Activated naive CD8-positive, alpha-beta T cell treated with anti-CD3 and anti-CD28 coated beads, Interleukin-2, amount 10 ng/mL, durations not matched to agents 7 days and 5 days (primary cell): ENCODE measurements at regions not wholly inside any gene's neighbourhood (a gene's known extent, or its start where the extent isn't known, plus 50 kb on each side); places are given as distances from the start of the nearest gene placed in this dataset.

Experiments
- ATAC-seq: fragments of 150-1000 bp; cut with Tn5 transposase; one replicate; pipeline ENCODE4 v1.10.0; 2021; ENCODE audit warnings: low read depth, moderate library complexity
- POLR2A ChIA-PET: fragments of 350-600 bp; sonication (Branson Sonifier 250); formaldehyde crosslinking; loops from one replicate; lab custom pipeline; 2021; ENCODE audit warnings: antibody characterized with exemption; lab: Charles Lee
- DNase-seq: peaks from one replicate; pipeline ENCODE4 v3.0.0; 2021
- H3K27ac Mint-ChIP-seq: one replicate; pipeline ENCODE4 v1.8.0; 2022; ENCODE audit warnings: mild to moderate bottlenecking, mixed read lengths
- H3K27me3 Mint-ChIP-seq: one replicate; pipeline ENCODE4 v1.8.0; 2022; ENCODE audit warnings: mild to moderate bottlenecking, moderate library complexity, mixed read lengths
- H3K36me3 Mint-ChIP-seq: one replicate; pipeline ENCODE4 v1.8.0; 2021; ENCODE audit warnings: mild to moderate bottlenecking, mixed read lengths
- H3K4me1 Mint-ChIP-seq: one replicate; pipeline ENCODE4 v1.8.0; 2021; ENCODE audit warnings: mixed read lengths
- H3K4me3 Mint-ChIP-seq: one replicate; pipeline ENCODE4 v1.8.0; 2022; ENCODE audit warnings: mild to moderate bottlenecking, moderate library complexity, mixed read lengths
- H3K9me3 Mint-ChIP-seq: one replicate; pipeline ENCODE4 v1.8.0; 2021; ENCODE audit warnings: mixed read lengths

DNA sequence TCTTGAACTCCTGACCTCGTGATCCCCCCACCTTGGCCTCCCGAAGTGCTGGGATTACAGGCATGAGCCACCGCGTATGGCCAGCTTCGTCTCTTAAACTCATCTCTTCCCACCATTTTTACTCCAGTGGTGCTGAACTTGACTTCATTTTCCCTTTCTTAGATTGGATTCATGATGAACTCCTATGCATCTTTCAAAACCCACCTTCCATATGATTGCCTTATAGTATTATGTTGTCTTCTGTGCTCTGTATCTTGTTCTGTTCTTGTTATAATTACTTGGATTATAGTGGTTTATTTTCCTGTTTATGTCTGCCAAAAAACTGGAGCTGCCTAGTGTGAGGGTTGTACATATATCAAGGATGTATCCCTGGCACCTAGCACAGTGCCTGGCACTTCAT is 110.8 kb upstream of the GADD45A start:
- POLR2A ChIA-PET = no interaction called here
- Mint-ChIP-seq H3K27ac (no peak overlapping the region), H3K4me1 (peaks cover 2% of the 10 kb centered on the region), H3K36me3 (no peaks in the 10 kb centered on the region), H3K4me3 (no peak overlapping the region), H3K9me3 (no peaks in the 10 kb centered on the region), H3K27me3 (peaks cover 2% of the 10 kb centered on the region)
- DNase-seq (no peak), ATAC-seq (no peak)

DNA sequence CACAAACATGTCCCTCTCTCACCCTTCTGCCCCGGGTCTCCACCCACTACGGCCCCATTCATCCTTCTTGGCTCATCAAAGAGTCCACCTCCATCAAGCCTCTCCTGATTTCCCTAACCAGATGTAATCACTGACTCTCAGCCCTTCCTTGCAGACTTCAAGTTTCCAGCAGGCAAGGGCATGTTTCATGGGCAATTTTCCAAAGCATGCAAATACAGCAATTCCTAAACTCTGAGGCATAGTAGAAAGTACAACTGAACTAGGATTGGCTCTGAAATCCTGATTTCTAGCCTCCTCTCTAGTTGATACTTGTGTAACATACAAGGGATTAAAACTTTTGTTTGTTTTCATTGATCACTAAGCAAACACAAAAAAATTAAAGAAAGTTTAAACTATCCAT is 109.1 kb upstream of the GADD45A start:
- DNase-seq (no peak), ATAC-seq (no peak)
- no peak overlapping the region for H3K27ac Mint-ChIP-seq
- POLR2A ChIA-PET = no interaction called here
- peaks cover 2% of the 10 kb centered on the region for H3K4me1 Mint-ChIP-seq
- no peaks in the 10 kb centered on the region for H3K36me3 Mint-ChIP-seq
- H3K4me3 Mint-ChIP-seq = no peak overlapping the region
- no peaks in the 10 kb centered on the region for H3K9me3 Mint-ChIP-seq
- H3K27me3 Mint-ChIP-seq = peaks cover 4% of the 10 kb centered on the region

GRCh38 chr1:67576474-67576873 is 108.5 kb upstream of the GADD45A start:
- H3K27ac Mint-ChIP-seq = no peak overlapping the region
- H3K4me3 Mint-ChIP-seq = no peak overlapping the region
- peaks cover 2% of the 10 kb centered on the region for H3K4me1 Mint-ChIP-seq
- POLR2A ChIA-PET = no interaction called here
- no peaks in the 10 kb centered on the region for H3K36me3 Mint-ChIP-seq
- DNase-seq = no peak
- H3K27me3 Mint-ChIP-seq = peaks cover 4% of the 10 kb centered on the region
- no peak for ATAC-seq
- no peaks in the 10 kb centered on the region for H3K9me3 Mint-ChIP-seq

- no peak overlapping the region for H3K27ac Mint-ChIP-seq
- DNase-seq (no peak), ATAC-seq (no peak)
- peaks cover 4% of the 10 kb centered on the region for H3K27me3 Mint-ChIP-seq
- POLR2A ChIA-PET = no interaction called here
- H3K9me3 Mint-ChIP-seq = no peaks in the 10 kb centered on the region
- H3K4me3 Mint-ChIP-seq = no peak overlapping the region
- peaks cover 2% of the 10 kb centered on the region for H3K4me1 Mint-ChIP-seq
- no peaks in the 10 kb centered on the region for H3K36me3 Mint-ChIP-seq
Observed at GRCh38 chr1:67577646-67578045, 107.4 kb upstream of the GADD45A start.

DNA sequence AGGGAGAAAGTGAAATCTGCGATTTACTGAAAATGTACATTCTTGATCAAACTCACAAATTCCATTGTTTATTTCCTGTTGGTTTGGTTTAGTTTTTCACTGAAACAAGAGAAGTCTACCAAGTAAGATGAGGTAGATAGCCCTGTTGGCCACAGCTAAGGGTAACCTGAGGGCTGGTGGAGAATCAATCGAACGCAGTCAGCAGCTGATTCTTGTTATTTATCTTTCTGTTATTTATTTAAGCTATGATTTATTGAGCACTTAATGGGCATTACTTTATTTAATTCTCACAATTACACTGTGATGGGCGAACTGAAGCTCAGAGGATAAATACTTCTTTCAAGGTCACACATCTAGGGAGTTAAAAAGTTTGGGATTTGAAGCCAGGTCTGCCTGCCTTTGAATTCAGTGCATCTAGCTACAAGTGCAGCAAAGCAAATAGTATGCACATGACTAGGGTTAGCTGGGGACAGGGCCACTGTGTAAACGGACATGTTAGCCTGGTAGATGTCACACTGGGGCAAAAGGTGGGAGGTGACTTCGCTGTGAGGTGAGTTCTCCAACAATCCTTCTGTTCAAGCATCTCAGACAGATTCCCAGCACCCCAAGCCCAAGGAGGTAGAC is 106.5 kb upstream of the GADD45A start:
- Mint-ChIP-seq H3K9me3 (no peaks in the 10 kb centered on the region), H3K36me3 (no peaks in the 10 kb centered on the region), H3K4me1 (peaks cover 10% of the 10 kb centered on the region), H3K27me3 (peaks cover 4% of the 10 kb centered on the region), H3K27ac (no peak overlapping the region), H3K4me3 (no peak overlapping the region)
- POLR2A ChIA-PET = interaction anchor here (0.6 kb wide), 1 partner anchor 240 kb away, joined by 3 read pairs; no protein-coding TSS in a partner anchor
- DNase-seq (no peak), ATAC-seq (no peak)

- Mint-ChIP-seq H3K9me3 (no peaks in the 10 kb centered on the region), H3K36me3 (no peaks in the 10 kb centered on the region), H3K27me3 (peaks cover 2% of the 10 kb centered on the region), H3K27ac (no peak overlapping the region), H3K4me1 (peaks cover 14% of the 10 kb centered on the region), H3K4me3 (no peak overlapping the region)
- DNase-seq (no peak), ATAC-seq (no peak)
- POLR2A ChIA-PET = no interaction called here
Observed at GRCh38 chr1:67579623-67580394, 105.2 kb upstream of the GADD45A start.

DNA sequence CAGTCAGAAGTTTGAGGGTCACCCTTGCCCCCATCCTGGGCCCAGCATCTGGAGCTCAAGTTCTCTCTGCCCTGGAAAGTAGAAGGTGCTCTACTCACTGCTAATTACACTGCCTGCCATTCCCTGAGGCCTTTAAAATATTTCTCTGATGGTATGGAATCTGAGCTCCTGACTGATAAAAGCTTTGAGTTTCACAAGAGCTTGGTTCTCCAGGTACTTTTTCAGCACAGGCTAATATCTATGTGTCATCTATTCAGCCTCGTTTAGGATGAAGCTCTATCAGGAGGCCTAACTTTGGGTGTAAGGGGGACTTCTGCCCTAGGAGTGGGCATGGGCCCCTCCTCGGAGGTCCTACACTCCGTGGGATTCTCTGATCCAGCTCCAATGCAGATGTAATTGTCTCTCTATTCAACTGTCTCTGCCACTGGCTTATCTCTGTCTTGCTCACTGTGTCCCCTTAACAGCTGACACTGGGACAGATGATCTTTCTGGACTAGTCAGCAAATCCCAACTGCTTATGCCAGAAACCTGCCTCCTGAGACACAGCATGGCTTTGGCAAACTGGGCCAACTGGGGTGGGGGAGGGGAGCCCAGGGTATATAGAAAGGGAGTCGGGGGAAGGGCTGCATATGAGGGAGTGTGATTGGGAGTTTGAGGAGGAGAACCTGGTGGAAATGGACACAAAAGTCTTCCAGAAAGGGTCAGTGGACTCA is 104.2 kb upstream of the GADD45A start:
- no peak overlapping the region for H3K4me3 Mint-ChIP-seq
- ATAC-seq (no peak), DNase-seq (no peak)
- no peak overlapping the region for H3K27ac Mint-ChIP-seq
- H3K4me1 Mint-ChIP-seq = peaks cover 14% of the 10 kb centered on the region
- H3K27me3 Mint-ChIP-seq = peaks cover 2% of the 10 kb centered on the region
- H3K9me3 Mint-ChIP-seq = no peaks in the 10 kb centered on the region
- H3K36me3 Mint-ChIP-seq = no peaks in the 10 kb centered on the region
- POLR2A ChIA-PET = no interaction called here

DNA sequence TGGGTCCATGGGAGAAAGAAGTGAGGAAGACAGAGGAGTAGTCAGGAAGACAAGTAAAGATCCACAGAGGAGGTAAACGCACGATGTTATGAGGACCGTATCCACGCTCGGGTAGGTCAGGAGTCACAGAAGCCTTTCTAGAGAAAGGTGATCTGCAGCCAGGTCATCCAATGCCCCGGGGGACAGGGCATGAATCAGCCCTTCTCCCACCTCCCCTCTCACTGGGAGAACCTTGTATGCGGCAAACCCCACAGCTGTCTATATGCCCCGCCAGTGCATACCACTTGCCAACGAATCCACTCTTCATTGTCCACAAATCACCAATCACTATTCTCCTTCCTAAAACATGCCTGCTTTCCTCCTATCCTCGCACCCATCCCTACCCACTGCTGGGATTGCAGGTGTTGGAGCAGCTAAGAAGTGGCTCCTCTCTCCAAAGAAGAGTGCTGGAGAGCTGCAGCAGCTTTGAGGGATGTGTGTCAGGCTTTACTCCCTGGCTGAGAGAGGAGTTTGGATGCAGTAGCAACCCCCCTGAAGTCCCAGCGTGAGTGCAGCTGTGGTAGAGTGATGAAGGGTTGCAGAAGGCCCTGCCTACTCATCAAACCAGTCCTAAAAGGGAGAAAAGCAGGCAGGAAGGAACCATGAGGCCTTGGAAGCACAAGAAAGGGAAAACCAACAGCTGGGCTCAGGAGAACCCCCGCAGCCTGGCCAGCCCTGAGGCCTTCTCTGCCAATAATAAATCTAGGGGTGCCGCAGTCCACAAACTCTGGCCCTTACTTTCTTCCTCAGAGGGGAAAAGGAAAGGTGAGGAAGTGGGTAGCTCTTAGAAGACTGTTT is 102.2 kb upstream of the GADD45A start:
- Mint-ChIP-seq H3K36me3 (no peaks in the 10 kb centered on the region), H3K27ac (peak overlapping the region; percentile 32), H3K27me3 (peaks cover 2% of the 10 kb centered on the region), H3K4me1 (peaks cover 14% of the 10 kb centered on the region), H3K4me3 (no peak overlapping the region), H3K9me3 (no peaks in the 10 kb centered on the region)
- DNase-seq = no peak
- POLR2A ChIA-PET = no interaction called here
- peak; percentile 33 for ATAC-seq

DNA sequence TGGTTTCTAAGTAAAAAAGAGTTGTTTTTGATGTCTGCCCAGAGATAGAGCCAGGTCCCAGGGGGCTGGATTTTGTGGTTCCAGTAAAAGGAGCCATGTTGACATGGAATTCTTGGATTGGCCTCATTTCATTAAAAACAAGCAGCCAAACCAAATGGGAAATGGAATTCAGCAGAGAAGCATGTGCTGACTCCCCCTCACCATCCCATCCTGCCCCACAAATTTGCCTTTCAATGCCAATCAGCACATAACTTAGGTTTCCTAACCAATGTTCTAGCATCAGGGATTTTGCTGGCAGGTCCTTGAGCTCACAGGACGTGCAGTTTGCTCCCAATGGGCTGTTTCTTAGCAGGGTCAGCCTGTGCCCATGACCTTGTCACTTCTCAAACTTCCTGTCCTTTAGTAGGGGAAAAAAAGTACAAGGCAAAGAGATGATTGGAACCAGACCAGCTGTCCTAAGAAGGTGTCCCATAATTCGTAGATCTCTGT is 101.5 kb upstream of the GADD45A start:
- Mint-ChIP-seq H3K4me3 (no peak overlapping the region), H3K36me3 (no peaks in the 10 kb centered on the region), H3K27ac (no peak overlapping the region), H3K27me3 (peaks cover 4% of the 10 kb centered on the region), H3K4me1 (peaks cover 12% of the 10 kb centered on the region), H3K9me3 (no peaks in the 10 kb centered on the region)
- no peak for DNase-seq
- POLR2A ChIA-PET = no interaction called here
- ATAC-seq = no peak

GRCh38 chr1:67584938-67585337 is 100.1 kb upstream of the GADD45A start:
- DNase-seq (no peak), ATAC-seq (no peak)
- Mint-ChIP-seq H3K4me1 (peaks cover 12% of the 10 kb centered on the region), H3K27ac (no peak overlapping the region), H3K9me3 (no peaks in the 10 kb centered on the region), H3K4me3 (no peak overlapping the region), H3K27me3 (peaks cover 4% of the 10 kb centered on the region), H3K36me3 (no peaks in the 10 kb centered on the region)
- POLR2A ChIA-PET = no interaction called here

- Mint-ChIP-seq H3K4me1 (peaks cover 12% of the 10 kb centered on the region), H3K36me3 (no peaks in the 10 kb centered on the region), H3K9me3 (no peaks in the 10 kb centered on the region), H3K4me3 (no peak overlapping the region), H3K27me3 (peaks cover 3% of the 10 kb centered on the region), H3K27ac (no peak overlapping the region)
- DNase-seq = no peak
- no peak for ATAC-seq
- POLR2A ChIA-PET = no interaction called here
Observed at GRCh38 chr1:67586596-67586995, 98.4 kb upstream of the GADD45A start.

DNA sequence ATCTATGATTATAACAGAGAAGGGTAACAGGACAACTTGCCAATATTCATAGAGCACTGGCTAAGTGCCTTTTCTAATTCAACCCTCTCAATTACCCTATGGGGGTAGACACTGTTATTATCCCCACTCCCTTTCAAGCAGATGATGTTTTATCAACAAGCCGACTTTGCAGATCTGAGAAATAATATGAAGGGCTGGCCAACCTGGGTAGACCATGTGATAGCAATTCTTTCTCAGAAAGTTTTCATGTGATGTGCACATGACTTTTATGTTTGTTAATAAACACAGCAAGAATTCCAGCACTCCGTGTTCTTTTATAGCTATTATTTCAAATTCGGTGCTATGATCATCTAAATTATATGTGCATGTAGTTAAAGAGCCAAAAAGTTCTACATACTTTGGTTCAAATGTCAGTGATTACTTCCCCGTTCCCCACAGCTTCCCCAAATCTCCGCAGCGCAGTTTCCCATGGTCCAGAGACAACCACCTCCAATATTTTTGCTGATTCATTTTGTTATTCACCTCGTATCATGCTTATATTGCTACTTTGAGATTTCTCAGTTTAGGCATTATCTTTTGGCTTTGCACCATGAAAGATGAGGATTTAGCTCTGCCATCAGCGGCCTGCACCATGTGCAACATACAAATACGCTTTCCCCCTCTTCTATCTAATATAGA is 96.7 kb upstream of the GADD45A start:
- Mint-ChIP-seq H3K27ac (no peak overlapping the region), H3K4me1 (peaks cover 6% of the 10 kb centered on the region), H3K4me3 (no peak overlapping the region), H3K9me3 (no peaks in the 10 kb centered on the region), H3K36me3 (no peaks in the 10 kb centered on the region), H3K27me3 (peaks cover 3% of the 10 kb centered on the region)
- DNase-seq (no peak), ATAC-seq (no peak)
- POLR2A ChIA-PET = no interaction called here
